PC-9 (cell line): ENCODE measurements at regions not wholly inside any gene's neighbourhood (a gene's known extent, or its start where the extent isn't known, plus 50 kb on each side); places are given as distances from the start of the nearest gene placed in this dataset.

Experiments
- BruUV-seq: library from RNA; stranded (reverse); fragments of 400-500 nt; replicated peaks from 2 replicates; lab custom pipeline; 2021; lab: Mats Ljungman, UMichigan
- CTCF ChIA-PET: fragments of 300-600 bp; sonication (Branson Sonifier 250); formaldehyde crosslinking; loops from one replicate; lab custom pipeline; 2022; ENCODE audit warnings: antibody characterized with exemption; lab: Charles Lee
- POLR2A ChIA-PET: fragments of 300-600 bp; sonication (Branson Sonifier 250); formaldehyde crosslinking; loops from one replicate; lab custom pipeline; 2022; ENCODE audit warnings: antibody characterized with exemption; ENCODE audit not compliant: unreplicated experiment; lab: Charles Lee
- DNase-seq, 2 experiments: peaks; one replicate each; pipeline versions ENCODE4 v3.0.0 to v3.0.0-alpha.2; 2015 to 2022; ENCODE audit warnings: mixed read lengths in 1 of 2
- H2AFZ ChIP-seq: fragments of 200-600 bp; sonication (generic); 2 replicates; pipeline ENCODE4 v1.8.1; 2017; ENCODE audit warnings: antibody characterized with exemption
- H3F3A ChIP-seq: fragments of 200-600 bp; sonication (generic); 2 replicates; pipeline ENCODE4 v1.8.1; 2017; ENCODE audit warnings: antibody characterized with exemption, mild to moderate bottlenecking, low read depth; ENCODE audit not compliant: insufficient read depth
- H3K27ac ChIP-seq: fragments of 200-600 bp; sonication (generic); 2 replicates; pipeline ENCODE4 v1.6.1; 2016; ENCODE audit warnings: mixed run types
- H3K27me3 ChIP-seq: fragments of 200-600 bp; sonication (generic); 2 replicates; pipeline ENCODE4 v1.6.1; 2016; ENCODE audit warnings: low read depth, mixed run types; ENCODE audit not compliant: insufficient read depth
- H3K36me3 ChIP-seq: fragments of 200-600 bp; sonication (generic); 2 replicates; pipeline ENCODE4 v1.6.1; 2016; ENCODE audit warnings: low read depth, mixed run types
- H3K4me1 ChIP-seq: fragments of 200-600 bp; sonication (generic); replicated peaks from 2 replicates; pipeline ENCODE4 v1.6.1; 2016; ENCODE audit warnings: mixed run types; ENCODE audit not compliant: insufficient read depth
- H3K4me2 ChIP-seq: fragments of 200-600 bp; sonication (generic); 2 replicates; pipeline ENCODE4 v1.6.1; 2017; ENCODE audit warnings: mixed run types
- H3K4me3 ChIP-seq: fragments of 200-600 bp; sonication (generic); 2 replicates; pipeline ENCODE4 v1.6.1; 2016; ENCODE audit warnings: mixed run types
- H3K79me2 ChIP-seq: fragments of 200-600 bp; sonication (generic); 2 replicates; pipeline ENCODE4 v1.6.1; 2017; ENCODE audit warnings: low read depth, mixed run types
- H3K9me2 ChIP-seq: fragments of 200-600 bp; sonication (generic); 2 replicates; pipeline ENCODE4 v1.8.1; 2017; ENCODE audit warnings: mild to moderate bottlenecking; ENCODE audit not compliant: insufficient read depth
- H3K9me3 ChIP-seq: fragments of 200-600 bp; sonication (generic); 2 replicates; pipeline ENCODE4 v1.8.1; 2016; ENCODE audit warnings: low read depth; ENCODE audit not compliant: insufficient read depth
- H4K20me1 ChIP-seq: fragments of 200-600 bp; sonication (generic); 2 replicates; pipeline ENCODE4 v1.8.1; 2017; ENCODE audit not compliant: insufficient read depth
- CTCF ChIP-seq: fragments of 200-600 bp; sonication (generic); conservative IDR thresholded peaks from 2 replicates; pipeline ENCODE4 v1.6.1; 2017; ENCODE audit warnings: mixed run types, antibody characterized with exemption, mild to moderate bottlenecking, moderate library complexity
- EZH2 ChIP-seq: fragments of 200-600 bp; sonication (generic); IDR thresholded peaks from 2 replicates; pipeline ENCODE4 v1.8.0; 2017; ENCODE audit warnings: antibody characterized with exemption, low read depth
- intact Hi-C: fragments of 100-400 bp; cut with micrococcal nuclease; formaldehyde crosslinking; loops from one replicate; pipeline ENCODE4 v1.10.0; 2022; ENCODE audit not compliant: unreplicated experiment

GRCh38 chr3:166282931-166283330 lies 445.7 kb upstream of the BCHE start:
- no peak overlapping the region for H2AFZ ChIP-seq
- no peak for TF ChIP-seq CTCF
- no peak for TF ChIP-seq EZH2
- peaks cover 11% of the 10 kb centered on the region for H3K4me1 ChIP-seq
- no peaks in the 10 kb centered on the region for H3K27me3 ChIP-seq
- no peak overlapping the region for H3K4me2 ChIP-seq
- ChIA-PET POLR2A (no interaction called here), CTCF (interaction anchor here (1.0 kb wide), 1 partner anchor 74 kb away, joined by 3 read pairs; no protein-coding TSS in a partner anchor)
- H3K36me3 ChIP-seq, result no peaks in the 10 kb centered on the region
- H4K20me1 ChIP-seq, result no peaks in the 10 kb centered on the region
- no peaks in the 10 kb centered on the region; the same call in 1 of the 2 replicates for H3F3A ChIP-seq
- H3K79me2 ChIP-seq, result no peaks in the 10 kb centered on the region
- no peaks in the 10 kb centered on the region for H3K9me2 ChIP-seq
- DNase-seq, result no peak
- intact Hi-C loops, result loop anchor here (10.0 kb wide), 1 partner anchor 408 kb away; no protein-coding TSS in a partner anchor
- peaks cover 3% of the 10 kb centered on the region for H3K9me3 ChIP-seq
- BruUV-seq, result no TSS peak
- H3K4me3 ChIP-seq, result no peak overlapping the region
- H3K27ac ChIP-seq, result no peak overlapping the region

GRCh38 chr3:166279636-166280035 lies 442.4 kb upstream of the BCHE start:
- ChIA-PET CTCF (no interaction called here), POLR2A (no interaction called here)
- no peaks in the 10 kb centered on the region for H3K79me2 ChIP-seq
- intact Hi-C loops, result loop anchor here (10.0 kb wide), 1 partner anchor 405 kb away; no protein-coding TSS in a partner anchor
- H2AFZ ChIP-seq, result no peak overlapping the region
- no TSS peak for BruUV-seq
- no peak overlapping the region for H3K27ac ChIP-seq
- H3K4me1 ChIP-seq, result peaks cover 8% of the 10 kb centered on the region
- no peak overlapping the region for H3K4me2 ChIP-seq
- no peaks in the 10 kb centered on the region; the same call in 1 of the 2 replicates for H3K9me3 ChIP-seq
- H3K36me3 ChIP-seq, result no peaks in the 10 kb centered on the region
- no peak for DNase-seq
- H3K4me3 ChIP-seq, result no peak overlapping the region
- H3F3A ChIP-seq, result no peaks in the 10 kb centered on the region
- H4K20me1 ChIP-seq, result no peaks in the 10 kb centered on the region
- TF ChIP-seq CTCF (no peak), EZH2 (no peak)
- no peaks in the 10 kb centered on the region; the same call in 1 of the 2 replicates for H3K9me2 ChIP-seq
- no peaks in the 10 kb centered on the region for H3K27me3 ChIP-seq

- CTCF ChIA-PET, result no interaction called here
- Histone ChIP-seq H3K4me2 (no peak overlapping the region), H3K27ac (no peak overlapping the region), H3K9me2 (no peaks in the 10 kb centered on the region; the same call in 1 of the 2 replicates), H4K20me1 (no peaks in the 10 kb centered on the region), H3K4me3 (no peak overlapping the region), H3K27me3 (no peaks in the 10 kb centered on the region), H3F3A (no peaks in the 10 kb centered on the region), H3K36me3 (no peaks in the 10 kb centered on the region), H3K9me3 (no peaks in the 10 kb centered on the region), H3K4me1 (peaks cover 14% of the 10 kb centered on the region; the same call in 1 of the 2 replicates), H3K79me2 (no peaks in the 10 kb centered on the region), H2AFZ (peak overlapping the region; percentile 30)
- POLR2A ChIA-PET, result no interaction called here
- DNase-seq, result no peak
- intact Hi-C loops, result no loop called here
- TF ChIP-seq CTCF (no peak), EZH2 (no peak)
- BruUV-seq, result no TSS peak
Observed at GRCh38 chr3:166275024-166275390, 437.8 kb upstream of the BCHE start.
